ENCODE measurements at regions not wholly inside any gene's neighbourhood (a gene's known extent, or its start where the extent isn't known, plus 50 kb on each side); places are given as distances from the start of the nearest gene placed in this dataset.
"Not testable (repeated sequence)": the region's sequence is repeated elsewhere in the genome, so short reads cannot be mapped to it uniquely, and the experiment has no call there.

DNA sequence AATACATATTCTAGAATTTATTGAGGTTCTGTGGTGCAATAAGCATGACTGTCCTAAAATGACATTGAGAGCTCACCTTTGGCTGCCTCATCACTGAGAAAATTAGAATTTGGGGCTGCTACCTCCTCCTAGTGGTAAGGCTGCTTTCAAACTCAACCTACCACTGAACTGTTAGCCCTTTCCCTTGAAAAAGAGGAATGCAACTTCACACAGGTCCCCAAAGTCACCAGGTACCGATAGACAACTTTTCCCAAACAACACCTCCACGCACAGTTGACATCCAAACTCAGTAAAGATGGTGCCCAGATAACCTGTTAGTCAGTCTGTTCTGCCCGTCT is 75.9 kb upstream of the SCIN start:
- TF ChIP-seq POLR2AphosphoS5 (IDR thresholded peaks at IDR 0.05; ENCODE audit: borderline replicate concordance, low read depth, low read length) (no peak), FOXP2 (optimal IDR thresholded peaks at IDR 0.05; ENCODE audit: control extremely low read depth, extremely low read length, insufficient read depth) (no peak), EZH2 (IDR thresholded peaks at IDR 0.05) (no peak)
- DNase-seq (ENCODE audit: low read depth, low spot score), result no peak
- Histone ChIP-seq H3K9ac (ENCODE audit: insufficient read length) (no peak overlapping the region), H3K36me3 (ENCODE audit: insufficient read depth, low read length) (no peaks in the 10 kb centered on the region), H3K4me3 (no peak overlapping the region), H3K9me3 (ENCODE audit: low read depth, low read length) (no peaks in the 10 kb centered on the region), H3K27ac (no peak overlapping the region)

- not testable (repeated sequence) for H3K9me3 ChIP-seq (ENCODE audit: low read depth, low read length); H3K36me3 ChIP-seq (ENCODE audit: insufficient read depth, low read length)
- peak overlapping the region; percentile 78 for H3K4me3 ChIP-seq
- H3K27ac ChIP-seq, result peak overlapping the region; percentile 69; the same call in 1 of the 2 replicates
- peak; percentile 60 for DNase-seq (ENCODE audit: low read depth, low spot score)
- H3K9ac ChIP-seq (ENCODE audit: insufficient read length), result peak overlapping the region; percentile 80
Observed at GRCh38 chr7:12496901-12497674, 73.4 kb upstream of the SCIN start.

- Histone ChIP-seq H3K27ac (no peak overlapping the region), H3K4me3 (no peak overlapping the region), H3K9ac (ENCODE audit: insufficient read length) (no peak overlapping the region), H3K36me3 (ENCODE audit: insufficient read depth, low read length) (no peaks in the 10 kb centered on the region), H3K9me3 (ENCODE audit: low read depth, low read length) (no peaks in the 10 kb centered on the region)
- no peak for DNase-seq (ENCODE audit: low read depth, low spot score)
- TF ChIP-seq FOXP2 (optimal IDR thresholded peaks at IDR 0.05; ENCODE audit: control extremely low read depth, extremely low read length, insufficient read depth) (no peak), EZH2 (IDR thresholded peaks at IDR 0.05) (no peak), POLR2AphosphoS5 (IDR thresholded peaks at IDR 0.05; ENCODE audit: borderline replicate concordance, low read depth, low read length) (no peak)
Observed at GRCh38 chr7:12504149-12504548, 66.4 kb upstream of the SCIN start.

DNA sequence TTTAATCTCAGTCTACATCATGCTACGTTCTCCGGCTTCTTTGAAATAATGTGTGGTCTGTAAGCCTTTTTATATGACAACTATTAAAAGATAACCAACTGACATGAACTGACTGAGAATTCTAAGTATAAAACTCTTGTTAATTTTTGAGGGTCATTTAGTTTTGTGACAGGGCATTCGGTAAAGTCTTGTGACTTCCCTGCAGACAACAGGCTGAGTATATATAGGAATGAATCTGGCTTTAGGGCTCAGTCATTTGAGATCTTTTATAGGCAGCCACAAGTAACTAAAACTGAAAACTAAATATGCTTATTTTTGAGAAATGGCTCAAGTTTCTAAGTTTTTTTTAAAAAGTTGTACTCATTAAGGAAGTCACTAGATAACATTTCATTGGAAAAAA is 62.5 kb upstream of the SCIN start:
- Histone ChIP-seq H3K9me3 (ENCODE audit: low read depth, low read length) (no peaks in the 10 kb centered on the region), H3K27ac (no peak overlapping the region), H3K4me3 (no peak overlapping the region), H3K36me3 (ENCODE audit: insufficient read depth, low read length) (no peaks in the 10 kb centered on the region), H3K9ac (ENCODE audit: insufficient read length) (no peak overlapping the region)
- TF ChIP-seq POLR2AphosphoS5 (IDR thresholded peaks at IDR 0.05; ENCODE audit: borderline replicate concordance, low read depth, low read length), result no peak
- no peak for DNase-seq (ENCODE audit: low read depth, low spot score)

GRCh38 chr7:12508554-12508953 is 62.0 kb upstream of the SCIN start:
- Histone ChIP-seq H3K36me3 (ENCODE audit: insufficient read depth, low read length) (no peaks in the 10 kb centered on the region), H3K27ac (no peak overlapping the region), H3K9me3 (ENCODE audit: low read depth, low read length) (no peaks in the 10 kb centered on the region), H3K9ac (ENCODE audit: insufficient read length) (no peak overlapping the region), H3K4me3 (no peak overlapping the region)
- no peak for TF ChIP-seq EZH2 (IDR thresholded peaks at IDR 0.05)
- TF ChIP-seq POLR2AphosphoS5 (IDR thresholded peaks at IDR 0.05; ENCODE audit: borderline replicate concordance, low read depth, low read length), result no peak
- no peak for TF ChIP-seq FOXP2 (optimal IDR thresholded peaks at IDR 0.05; ENCODE audit: control extremely low read depth, extremely low read length, insufficient read depth)
- DNase-seq (ENCODE audit: low read depth, low spot score), result no peak

DNA sequence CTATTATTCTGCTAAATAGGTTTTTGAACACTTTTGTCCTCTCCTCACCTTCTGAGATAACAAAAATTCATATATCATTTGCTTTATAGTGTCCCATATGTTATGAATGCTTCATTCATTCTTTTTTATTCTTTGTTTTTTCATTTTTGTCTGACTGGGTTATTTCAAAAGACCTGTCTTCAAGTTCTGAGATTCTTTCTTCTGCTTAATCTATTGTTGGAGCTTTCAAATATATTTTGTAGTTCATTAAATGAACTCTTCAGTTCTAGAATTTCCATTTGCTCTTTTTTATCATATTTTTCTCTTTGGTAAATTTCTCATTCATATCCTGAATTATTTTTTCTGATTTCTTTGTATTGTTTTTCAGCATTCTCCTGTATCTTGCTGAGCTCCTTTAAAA is 53.1 kb upstream of the SCIN start:
- H3K9me3 ChIP-seq (ENCODE audit: low read depth, low read length), result no peaks in the 10 kb centered on the region
- TF ChIP-seq EZH2 (IDR thresholded peaks at IDR 0.05), result no peak
- TF ChIP-seq FOXP2 (optimal IDR thresholded peaks at IDR 0.05; ENCODE audit: control extremely low read depth, extremely low read length, insufficient read depth), result no peak
- no peak for TF ChIP-seq POLR2AphosphoS5 (IDR thresholded peaks at IDR 0.05; ENCODE audit: borderline replicate concordance, low read depth, low read length)
- H3K9ac ChIP-seq (ENCODE audit: insufficient read length), result no peak overlapping the region
- no peak overlapping the region for H3K4me3 ChIP-seq
- DNase-seq (ENCODE audit: low read depth, low spot score), result no peak
- H3K36me3 ChIP-seq (ENCODE audit: insufficient read depth, low read length), result no peaks in the 10 kb centered on the region
- no peak overlapping the region for H3K27ac ChIP-seq

DNA sequence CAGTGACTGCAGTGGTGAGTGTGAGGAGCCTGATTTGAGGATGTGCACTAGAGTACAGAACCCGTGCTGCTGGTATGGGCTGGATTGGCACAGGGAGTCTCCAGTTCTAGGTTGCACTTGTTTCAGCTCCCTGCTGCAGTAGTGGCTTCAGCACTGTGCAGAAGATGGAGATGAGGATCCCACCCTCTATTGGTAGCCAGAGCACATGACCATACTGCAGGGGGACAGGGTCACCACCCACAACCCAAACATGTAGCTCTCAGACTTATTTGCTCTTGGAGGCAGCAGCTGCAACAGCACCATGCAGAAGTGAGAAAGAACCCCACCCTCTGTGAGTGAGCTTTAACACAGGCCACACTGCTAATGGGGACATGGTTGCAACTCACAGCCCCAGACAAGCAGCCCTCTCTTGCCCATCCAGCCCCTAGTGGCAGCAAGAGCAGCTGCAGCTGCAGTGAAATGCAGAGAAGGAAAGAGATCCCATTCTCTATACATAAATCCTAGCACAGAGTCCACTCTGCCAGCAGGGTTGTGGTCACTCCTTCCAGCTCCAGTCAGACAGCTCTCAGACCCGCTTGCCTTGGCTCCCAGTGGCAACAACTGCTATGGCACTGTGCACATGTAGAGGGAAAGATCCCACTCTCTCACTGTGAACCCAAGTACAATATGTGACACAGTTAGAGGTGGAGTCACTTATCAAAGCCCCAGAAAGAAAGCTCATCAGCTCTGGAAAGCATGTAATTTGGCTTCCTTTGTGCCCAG is 51.4 kb upstream of the SCIN start:
- TF ChIP-seq FOXP2 (optimal IDR thresholded peaks at IDR 0.05; ENCODE audit: control extremely low read depth, extremely low read length, insufficient read depth) (no peak), POLR2AphosphoS5 (IDR thresholded peaks at IDR 0.05; ENCODE audit: borderline replicate concordance, low read depth, low read length) (no peak), EZH2 (IDR thresholded peaks at IDR 0.05) (no peak)
- no peak for DNase-seq (ENCODE audit: low read depth, low spot score)
- Histone ChIP-seq H3K9me3 (ENCODE audit: low read depth, low read length) (no peaks in the 10 kb centered on the region), H3K4me3 (no peak overlapping the region), H3K27ac (no peak overlapping the region), H3K9ac (ENCODE audit: insufficient read length) (no peak overlapping the region), H3K36me3 (ENCODE audit: insufficient read depth, low read length) (no peaks in the 10 kb centered on the region)

DNA sequence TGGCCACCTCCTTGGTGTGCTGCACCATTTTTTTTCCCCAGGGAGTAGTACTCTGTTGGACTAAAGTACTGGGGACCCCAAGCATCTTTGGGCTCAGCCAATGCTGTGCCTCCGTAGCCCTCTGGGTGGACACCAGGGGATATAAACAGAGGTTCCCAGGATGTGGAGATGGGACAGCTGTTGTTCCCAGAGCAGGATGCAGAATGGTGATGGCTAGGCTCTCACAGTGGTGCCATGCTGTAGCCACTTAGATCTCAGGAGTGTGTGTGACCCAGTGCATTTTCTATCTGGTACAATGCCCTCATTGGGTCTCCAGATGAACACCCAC is 50.9 kb upstream of the SCIN start:
- Histone ChIP-seq H3K9me3 (ENCODE audit: low read depth, low read length) (no peaks in the 10 kb centered on the region), H3K4me3 (no peak overlapping the region), H3K9ac (ENCODE audit: insufficient read length) (no peak overlapping the region), H3K27ac (no peak overlapping the region), H3K36me3 (ENCODE audit: insufficient read depth, low read length) (no peaks in the 10 kb centered on the region)
- no peak for DNase-seq (ENCODE audit: low read depth, low spot score)
- no peak for TF ChIP-seq EZH2 (IDR thresholded peaks at IDR 0.05)
- TF ChIP-seq POLR2AphosphoS5 (IDR thresholded peaks at IDR 0.05; ENCODE audit: borderline replicate concordance, low read depth, low read length), result no peak
